IPS-20b (cell line): ENCODE measurements at regions not wholly inside any gene's neighbourhood (a gene's known extent, or its start where the extent isn't known, plus 50 kb on each side); places are given as distances from the start of the nearest gene placed in this dataset.

ENCODE experiments used
- H3K27ac ChIP-seq: one replicate; pipeline ENCODE4 v1.5.1; 2013; ENCODE audit warnings: low read length
- H3K27me3 ChIP-seq: 2 replicates; pipeline ENCODE4 v1.6.1; 2013; ENCODE audit warnings: mild to moderate bottlenecking, low read length, inconsistent platforms; ENCODE audit not compliant: insufficient read depth
- H3K36me3 ChIP-seq: 2 replicates; pipeline ENCODE4 v1.6.1; 2013; ENCODE audit warnings: low read depth, mild to moderate bottlenecking, inconsistent platforms, low read length, moderate library complexity; ENCODE audit not compliant: insufficient read depth
- H3K4me1 ChIP-seq: 2 replicates; pipeline ENCODE4 v1.6.1; 2013; ENCODE audit warnings: mild to moderate bottlenecking, control low read depth, inconsistent platforms, low read length, moderate library complexity; ENCODE audit not compliant: insufficient read depth
- H3K4me3 ChIP-seq: 2 replicates; pipeline ENCODE4 v1.5.1; 2013; ENCODE audit warnings: mild to moderate bottlenecking, low read length, inconsistent platforms
- H3K9ac ChIP-seq: 2 replicates; pipeline ENCODE4 v1.6.1; 2013; ENCODE audit warnings: low read depth, mild to moderate bottlenecking, inconsistent platforms, low read length, moderate library complexity
- H3K9me3 ChIP-seq: 2 replicates; pipeline ENCODE4 v1.6.1; 2013; ENCODE audit warnings: mild to moderate bottlenecking, low read depth, low read length, inconsistent platforms; ENCODE audit not compliant: insufficient read depth

DNA sequence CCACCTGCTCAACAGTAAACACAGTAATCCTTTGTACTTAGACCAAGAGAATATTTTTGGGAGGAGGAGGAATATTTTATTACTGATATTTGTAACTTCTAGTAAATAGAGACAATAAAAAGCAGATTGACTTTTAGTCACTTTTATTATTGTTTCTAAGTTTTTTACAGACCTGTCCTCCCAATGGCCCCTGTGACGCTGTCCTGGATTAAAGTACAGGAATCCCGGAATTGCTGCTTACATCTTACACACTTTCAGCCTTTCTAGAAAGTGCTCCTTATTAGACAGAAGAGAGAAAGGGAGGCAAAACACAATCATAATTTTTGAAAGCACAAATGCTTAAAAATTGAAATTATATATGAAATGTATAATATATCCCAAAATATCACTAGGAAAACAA is 86.4 kb upstream of the PRKG1 start:
- H3K27ac ChIP-seq: no peak overlapping the region
- H3K4me1 ChIP-seq: peaks cover 3% of the 10 kb centered on the region; the same call in 1 of the 2 replicates
- no peak overlapping the region for H3K4me3 ChIP-seq
- H3K27me3 ChIP-seq: peaks cover 41% of the 10 kb centered on the region
- no peak overlapping the region for H3K9ac ChIP-seq
- H3K9me3 ChIP-seq: no peaks in the 10 kb centered on the region
- no peaks in the 10 kb centered on the region for H3K36me3 ChIP-seq

DNA sequence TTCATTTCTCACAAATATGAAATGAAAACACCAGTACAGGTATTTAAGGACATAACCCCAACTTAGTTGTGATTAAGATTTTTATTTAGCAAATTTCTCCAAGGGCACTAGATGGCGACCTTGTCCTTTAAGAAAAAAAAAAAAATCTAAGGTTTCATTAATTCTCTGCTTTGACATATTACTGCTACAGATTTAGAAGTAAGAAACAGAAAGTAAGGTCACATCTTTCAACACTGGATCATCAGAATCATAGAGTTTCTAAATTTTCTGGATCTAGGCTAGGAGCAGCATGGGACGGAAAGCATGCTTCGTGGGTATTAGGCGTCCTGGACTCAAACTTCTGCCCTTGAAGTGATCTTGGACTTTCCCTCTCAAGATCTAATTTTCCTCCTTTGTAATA is 85.5 kb upstream of the PRKG1 start:
- Histone ChIP-seq H3K4me1 (peaks cover 3% of the 10 kb centered on the region; the same call in 1 of the 2 replicates), H3K9me3 (no peaks in the 10 kb centered on the region), H3K36me3 (no peaks in the 10 kb centered on the region), H3K4me3 (no peak overlapping the region), H3K27ac (no peak overlapping the region), H3K9ac (no peak overlapping the region), H3K27me3 (peaks cover 49% of the 10 kb centered on the region)

GRCh38 chr10:50990568-50991455 is 83.5 kb upstream of the PRKG1 start:
- H3K9ac ChIP-seq: no peak overlapping the region
- peaks cover 3% of the 10 kb centered on the region; the same call in 1 of the 2 replicates for H3K4me1 ChIP-seq
- no peak overlapping the region for H3K27ac ChIP-seq
- peak overlapping the region; percentile 72 for H3K4me3 ChIP-seq
- no peaks in the 10 kb centered on the region for H3K36me3 ChIP-seq
- H3K27me3 ChIP-seq: peaks cover 55% of the 10 kb centered on the region
- no peaks in the 10 kb centered on the region for H3K9me3 ChIP-seq

DNA sequence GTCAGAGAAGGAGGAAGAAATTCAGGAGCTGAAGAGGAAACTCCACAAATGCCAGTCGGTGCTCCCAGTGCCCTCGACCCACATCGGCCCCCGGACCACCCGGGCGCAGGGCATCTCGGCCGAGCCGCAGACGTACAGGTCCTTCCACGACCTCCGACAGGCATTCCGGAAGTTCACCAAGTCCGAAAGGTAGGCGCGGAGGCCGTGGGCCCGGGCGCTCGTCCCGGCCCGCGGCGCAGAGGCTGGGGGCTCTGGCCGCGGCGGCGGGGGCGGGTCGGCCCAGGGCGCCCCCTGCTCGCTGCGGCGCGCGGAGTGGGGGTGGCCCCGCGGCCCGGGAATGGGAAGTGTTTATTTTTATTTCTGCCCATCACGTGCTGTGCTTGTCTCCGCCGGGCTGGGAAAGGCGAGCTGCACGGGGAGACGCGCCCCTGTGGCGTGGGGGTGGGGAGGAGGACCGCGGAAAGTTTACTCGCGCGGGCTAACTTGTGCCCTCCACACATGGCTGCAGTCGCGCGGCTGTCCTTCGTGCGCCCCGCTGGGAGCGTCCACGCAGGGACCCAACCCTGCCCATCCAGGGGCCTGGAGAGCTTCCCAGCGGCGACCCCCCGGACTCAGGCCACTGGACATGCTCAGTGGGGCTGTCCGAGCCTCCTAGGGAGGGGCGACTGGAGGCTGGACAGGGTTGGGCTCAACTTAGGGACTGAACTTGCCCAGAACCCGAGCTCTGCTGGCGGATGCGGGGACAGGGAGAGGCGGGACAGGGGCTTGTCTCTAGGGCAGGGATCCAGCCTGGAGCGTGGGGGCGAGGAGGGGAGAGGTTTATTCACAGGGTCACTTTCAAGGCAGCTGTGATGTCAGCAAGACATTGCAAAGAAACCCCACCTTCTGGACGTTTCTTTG is 82.6 kb upstream of the PRKG1 start:
- no peak overlapping the region for H3K27ac ChIP-seq
- peak overlapping the region; percentile 72 for H3K4me3 ChIP-seq
- no peaks in the 10 kb centered on the region for H3K36me3 ChIP-seq
- peaks cover 3% of the 10 kb centered on the region; the same call in 1 of the 2 replicates for H3K4me1 ChIP-seq
- H3K9ac ChIP-seq: no peak overlapping the region; the same call in 1 of the 2 replicates
- H3K9me3 ChIP-seq: no peaks in the 10 kb centered on the region
- peaks cover 55% of the 10 kb centered on the region for H3K27me3 ChIP-seq

DNA sequence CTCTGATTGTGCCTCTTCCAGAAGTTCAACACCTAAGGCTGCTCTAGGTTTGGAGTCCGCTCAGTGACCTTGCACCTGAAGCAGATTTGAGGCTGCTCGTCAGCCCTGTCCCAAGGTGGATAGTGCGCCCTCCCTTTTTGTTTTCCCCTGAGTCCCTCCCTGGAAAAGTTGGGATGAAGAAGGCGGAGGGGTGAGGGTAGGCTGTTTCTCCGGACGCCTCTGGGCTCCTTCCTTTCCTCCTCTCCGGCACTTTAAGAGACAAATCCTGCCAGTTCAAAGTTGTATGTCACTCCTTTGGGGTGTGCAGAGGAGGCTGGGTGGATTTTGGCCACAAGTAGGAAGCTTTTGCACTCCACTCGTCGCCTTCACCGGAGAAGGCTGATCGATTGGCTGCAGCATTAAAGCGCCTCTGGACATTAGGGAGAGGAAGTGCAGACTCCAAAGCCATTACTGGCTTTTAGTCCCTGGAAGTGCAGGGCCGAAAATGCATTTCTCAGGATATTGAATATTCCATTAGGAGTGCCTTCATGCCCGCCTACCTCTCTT is 81.9 kb upstream of the PRKG1 start:
- Histone ChIP-seq H3K27me3 (peaks cover 55% of the 10 kb centered on the region), H3K9ac (peak overlapping the region; percentile 27; the same call in 1 of the 2 replicates), H3K4me3 (peak overlapping the region; percentile 72)

DNA sequence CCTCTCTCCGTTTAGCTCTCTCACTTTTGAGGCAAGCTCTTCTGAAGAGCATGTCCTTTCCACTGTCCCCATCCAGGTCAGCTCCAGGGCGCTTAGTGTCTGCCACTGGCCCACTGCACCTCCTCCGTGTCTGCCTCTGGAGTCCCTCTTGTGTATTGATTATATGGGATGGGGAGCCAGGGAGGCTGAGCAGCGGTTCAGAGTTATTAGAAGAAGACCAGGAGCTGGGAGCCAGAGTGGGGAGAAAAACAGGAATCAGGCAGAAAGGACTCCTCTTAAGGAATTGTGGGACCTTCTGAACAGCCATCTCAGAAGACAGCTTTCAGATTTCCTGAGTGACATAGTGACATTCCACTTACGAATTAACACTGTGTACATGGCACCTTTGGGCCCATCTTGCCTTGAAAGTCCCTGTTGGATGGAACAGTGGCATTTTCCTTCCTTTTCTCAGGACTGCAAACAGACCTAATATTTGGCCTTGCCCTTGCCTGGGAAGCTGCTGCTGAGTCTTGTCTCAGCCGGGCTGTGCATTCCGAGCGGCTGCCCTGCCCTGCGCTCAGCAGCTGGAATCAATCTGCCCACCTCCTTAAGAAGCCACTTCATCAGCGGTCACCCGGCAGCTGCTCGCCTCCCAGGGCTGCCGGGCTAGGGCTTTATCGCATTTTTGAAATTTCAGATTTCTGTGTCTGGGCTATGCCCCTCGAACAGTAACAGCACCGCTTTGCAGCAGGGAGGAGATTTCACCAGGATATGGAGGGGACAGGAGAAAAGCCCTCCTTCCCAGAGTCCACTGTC is 81.1 kb upstream of the PRKG1 start:
- Histone ChIP-seq H3K4me3 (peak overlapping the region; percentile 72), H3K9ac (peak overlapping the region; percentile 27; the same call in 1 of the 2 replicates), H3K36me3 (no peaks in the 10 kb centered on the region), H3K27ac (no peak overlapping the region), H3K4me1 (peaks cover 3% of the 10 kb centered on the region; the same call in 1 of the 2 replicates), H3K9me3 (no peaks in the 10 kb centered on the region), H3K27me3 (peaks cover 55% of the 10 kb centered on the region)

More for the DNA sequence above, 81.9 kb upstream of the PRKG1 start:
- Histone ChIP-seq H3K9me3 (no peaks in the 10 kb centered on the region), H3K36me3 (no peaks in the 10 kb centered on the region), H3K27ac (no peak overlapping the region), H3K4me1 (peaks cover 3% of the 10 kb centered on the region; the same call in 1 of the 2 replicates)

DNA sequence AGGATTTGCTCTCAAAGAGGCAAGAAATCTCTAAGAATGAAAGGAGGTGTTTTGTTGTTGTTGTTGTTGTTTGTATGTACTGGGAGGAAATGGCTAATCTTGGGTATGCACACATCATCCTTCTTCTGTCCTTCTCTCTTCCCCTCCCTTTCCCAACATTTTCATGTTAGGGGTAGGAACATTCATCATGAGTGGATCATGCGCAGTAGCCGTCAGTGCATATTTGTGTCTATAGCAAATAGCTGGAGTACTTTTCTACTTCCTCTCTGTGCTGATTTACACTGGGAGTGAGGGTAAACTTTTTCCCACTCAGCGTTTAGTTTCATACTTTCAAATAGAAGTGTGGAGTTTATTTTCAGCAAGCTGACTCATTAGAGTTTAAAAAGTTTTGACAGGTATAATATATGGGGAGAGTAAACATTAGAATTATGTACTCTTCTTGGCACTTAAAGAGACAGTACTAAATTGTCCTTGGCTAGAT is 80.5 kb upstream of the PRKG1 start:
- Histone ChIP-seq H3K27me3 (peaks cover 55% of the 10 kb centered on the region), H3K4me3 (no peak overlapping the region), H3K4me1 (peaks cover 3% of the 10 kb centered on the region; the same call in 1 of the 2 replicates), H3K36me3 (no peaks in the 10 kb centered on the region), H3K9ac (no peak overlapping the region), H3K27ac (no peak overlapping the region), H3K9me3 (no peaks in the 10 kb centered on the region)

GRCh38 chr10:50997461-50997860 is 76.8 kb upstream of the PRKG1 start:
- peaks cover 3% of the 10 kb centered on the region; the same call in 1 of the 2 replicates for H3K4me1 ChIP-seq
- no peak overlapping the region for H3K27ac ChIP-seq
- peaks cover 19% of the 10 kb centered on the region for H3K27me3 ChIP-seq

DNA sequence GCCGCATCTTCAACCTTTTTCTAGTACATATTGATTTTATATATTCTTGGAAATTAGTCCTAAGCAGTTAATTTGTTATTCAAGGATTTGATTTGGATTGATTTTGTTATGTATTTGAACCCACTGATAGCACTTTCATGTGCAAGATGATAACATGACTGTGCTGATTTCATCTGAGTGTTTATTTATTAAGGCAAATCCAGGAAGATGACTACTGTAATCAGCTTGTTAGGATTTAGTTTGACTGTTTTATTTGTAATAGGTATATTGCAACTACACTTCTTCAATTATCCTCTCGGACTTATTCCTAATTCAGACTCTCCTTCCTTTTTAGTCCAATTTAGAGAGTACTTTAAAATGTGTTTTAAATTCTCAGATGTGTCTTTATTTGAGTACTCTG is 75.1 kb upstream of the PRKG1 start:
- Histone ChIP-seq H3K4me3 (no peak overlapping the region), H3K9ac (no peak overlapping the region), H3K4me1 (no peaks in the 10 kb centered on the region), H3K9me3 (no peaks in the 10 kb centered on the region), H3K36me3 (no peaks in the 10 kb centered on the region), H3K27me3 (peaks cover 3% of the 10 kb centered on the region; the same call in 1 of the 2 replicates), H3K27ac (no peak overlapping the region)

More at GRCh38 chr10:50997461-50997860, 76.8 kb upstream of the PRKG1 start:
- Histone ChIP-seq H3K4me3 (no peak overlapping the region), H3K9ac (no peak overlapping the region), H3K9me3 (no peaks in the 10 kb centered on the region), H3K36me3 (no peaks in the 10 kb centered on the region)

DNA sequence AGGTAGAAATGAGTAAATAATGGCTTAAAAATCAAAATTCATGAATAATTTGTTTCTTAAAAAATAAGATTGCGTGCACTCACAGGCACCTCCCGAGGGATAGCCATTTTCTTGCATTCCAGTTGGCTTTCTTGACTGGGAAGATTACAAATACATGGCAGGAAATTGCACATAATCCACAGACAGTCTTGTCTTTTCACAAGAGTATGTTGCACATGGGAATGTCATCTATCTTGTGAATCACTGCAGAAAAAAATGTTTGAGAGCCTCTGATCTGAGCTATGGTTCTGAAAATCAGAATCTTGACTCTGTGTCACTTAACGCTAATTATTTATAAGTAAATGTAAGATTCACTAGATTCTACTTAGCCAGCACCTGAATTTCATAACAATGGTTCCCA is 74.1 kb upstream of the PRKG1 start:
- Histone ChIP-seq H3K4me1 (no peaks in the 10 kb centered on the region), H3K27me3 (no peaks in the 10 kb centered on the region), H3K9ac (no peak overlapping the region)

More for the DNA sequence above, 74.1 kb upstream of the PRKG1 start:
- Histone ChIP-seq H3K27ac (no peak overlapping the region), H3K4me3 (no peak overlapping the region), H3K9me3 (no peaks in the 10 kb centered on the region), H3K36me3 (no peaks in the 10 kb centered on the region)
